ENCODE measurements at regions not wholly inside any gene's neighbourhood (a gene's known extent, or its start where the extent isn't known, plus 50 kb on each side); places are given as distances from the start of the nearest gene placed in this dataset.

GRCh38 chr14:49999146-49999761 is 106.4 kb downstream of the ARF6 start:
- no peak for TF ChIP-seq CTCF (IDR thresholded peaks at IDR 0.05)
- DNase-seq (ENCODE audit: low spot score) (peak; percentile 87), ATAC-seq (ENCODE audit: insufficient number of reproducible peaks, low FRiP score, low read depth) (peak; percentile 57)
- H3K4me3 ChIP-seq = no peak overlapping the region
- no peaks in the 10 kb centered on the region for H3K27me3 ChIP-seq (replicated peaks; ENCODE audit: insufficient read depth)
- H3K27ac ChIP-seq = peak overlapping the region; percentile 93 to 99
- no peaks in the 10 kb centered on the region for H3K36me3 ChIP-seq
- no peaks in the 10 kb centered on the region for H3K9me3 ChIP-seq
- peaks cover 38 to 74% of the 10 kb centered on the region in 2 donors for H3K4me1 ChIP-seq (ENCODE audit: control insufficient read depth in 1 of 2, low read depth in 2 of 2)

DNA sequence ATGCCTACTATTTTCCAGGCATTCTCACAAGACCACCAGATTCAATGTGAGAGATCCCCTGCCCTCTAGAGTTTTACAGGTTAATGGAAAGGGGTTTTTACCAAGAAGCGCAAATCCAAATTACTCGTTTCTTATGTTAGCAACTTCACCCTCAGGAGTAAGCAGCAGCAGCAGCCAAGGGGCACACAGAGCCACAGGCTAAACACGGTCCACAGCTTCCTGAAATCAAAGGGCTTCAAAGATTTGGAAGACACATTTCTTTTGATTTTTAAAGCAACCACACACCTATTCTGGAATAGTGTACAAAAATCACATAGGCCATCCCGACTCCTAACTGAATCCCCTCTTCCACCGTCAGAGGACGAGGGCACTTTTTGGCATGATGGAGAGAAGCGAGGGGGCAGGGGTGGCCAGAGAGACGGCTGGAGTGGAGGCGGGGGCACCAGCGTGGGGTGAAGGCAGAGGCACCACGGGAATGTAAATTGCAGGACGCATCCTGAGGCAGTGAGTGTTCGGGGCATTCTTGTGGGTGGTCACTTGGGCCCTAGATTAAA is 107.0 kb downstream of the ARF6 start:
- H3K27ac ChIP-seq = peak overlapping the region; percentile 93 to 99
- H3K36me3 ChIP-seq = no peaks in the 10 kb centered on the region
- H3K27me3 ChIP-seq (replicated peaks; ENCODE audit: insufficient read depth) = no peaks in the 10 kb centered on the region
- TF ChIP-seq CTCF (IDR thresholded peaks at IDR 0.05) = no peak
- no peak for DNase-seq (ENCODE audit: low spot score)
- H3K9me3 ChIP-seq = no peaks in the 10 kb centered on the region
- no peak for ATAC-seq (ENCODE audit: insufficient number of reproducible peaks, low FRiP score, low read depth)
- peak overlapping the region; percentile 34 for H3K4me3 ChIP-seq
- H3K4me1 ChIP-seq (ENCODE audit: control insufficient read depth in 1 of 2, low read depth in 2 of 2) = peaks cover 38 to 74% of the 10 kb centered on the region in 2 donors

GRCh38 chr14:50000380-50001150 is 107.7 kb downstream of the ARF6 start:
- H3K4me1 ChIP-seq (ENCODE audit: control insufficient read depth in 1 of 2, low read depth in 2 of 2) = peaks cover 38 to 67% of the 10 kb centered on the region in 2 donors
- no peak for DNase-seq (ENCODE audit: low spot score)
- no peaks in the 10 kb centered on the region for H3K27me3 ChIP-seq (replicated peaks; ENCODE audit: insufficient read depth)
- H3K36me3 ChIP-seq = no peaks in the 10 kb centered on the region
- peak overlapping the region; percentile 93 to 99 for H3K27ac ChIP-seq
- peak; percentile 34 for ATAC-seq (ENCODE audit: insufficient number of reproducible peaks, low FRiP score, low read depth)
- no peaks in the 10 kb centered on the region for H3K9me3 ChIP-seq
- TF ChIP-seq CTCF (IDR thresholded peaks at IDR 0.05) = no peak
- peak overlapping the region; percentile 34 for H3K4me3 ChIP-seq

GRCh38 chr14:50001151-50001998 is 108.5 kb downstream of the ARF6 start:
- no peak for TF ChIP-seq CTCF (IDR thresholded peaks at IDR 0.05)

More at GRCh38 chr14:50001151-50001998, 108.5 kb downstream of the ARF6 start:
- Histone ChIP-seq H3K27me3 (replicated peaks; ENCODE audit: insufficient read depth) (no peaks in the 10 kb centered on the region), H3K9me3 (no peaks in the 10 kb centered on the region), H3K27ac (peak overlapping the region; percentile 93 to 99), H3K36me3 (no peaks in the 10 kb centered on the region), H3K4me1 (ENCODE audit: control insufficient read depth in 1 of 2, low read depth in 2 of 2) (peaks cover 38 to 64% of the 10 kb centered on the region in 2 donors), H3K4me3 (peak overlapping the region; percentile 34)
- ATAC-seq (ENCODE audit: insufficient number of reproducible peaks, low FRiP score, low read depth) (no peak), DNase-seq (ENCODE audit: low spot score) (no peak)
